ENCODE measurements at regions not wholly inside any gene's neighbourhood (a gene's known extent, or its start where the extent isn't known, plus 50 kb on each side); places are given as distances from the start of the nearest gene placed in this dataset.

GRCh38 chr7:42812779-42813178, 99.1 kb downstream of the C7orf25 start:
- no peak for DNase-seq
- no peak for TF ChIP-seq CTCF (IDR thresholded peaks at IDR 0.05)
- Histone ChIP-seq H3K9me3 (peaks cover 0 to 11% of the 10 kb centered on the region in 2 donors), H3K36me3 (no peaks in the 10 kb centered on the region), H3K4me1 (no peaks in the 10 kb centered on the region), H3K27me3 (no peaks in the 10 kb centered on the region), H3K4me3 (no peak overlapping the region), H3K27ac (no peak overlapping the region)
- ATAC-seq = no peak
- intact Hi-C loops (cut with DNase I) = no loop called here

- intact Hi-C loops (cut with DNase I) = no loop called here
- DNase-seq (no peak), ATAC-seq (no peak)
- Histone ChIP-seq H3K27me3 (no peaks in the 10 kb centered on the region), H3K4me3 (no peak overlapping the region), H3K9me3 (peaks cover 0 to 15% of the 10 kb centered on the region in 2 donors), H3K4me1 (no peaks in the 10 kb centered on the region), H3K27ac (no peak overlapping the region), H3K36me3 (no peaks in the 10 kb centered on the region)
- no peak for TF ChIP-seq CTCF (IDR thresholded peaks at IDR 0.05)
Observed at GRCh38 chr7:42805601-42806000, 106.3 kb downstream of the C7orf25 start.

GRCh38 chr7:42794673-42795072, 117.2 kb downstream of the C7orf25 start:
- no peaks in the 10 kb centered on the region for H3K9me3 ChIP-seq
- no peaks in the 10 kb centered on the region for H3K27me3 ChIP-seq
- no peak overlapping the region for H3K4me3 ChIP-seq
- ATAC-seq (no peak), DNase-seq (peak in 1 of 4 donors; percentile 55)
- intact Hi-C loops (cut with DNase I) = no loop called here
- no peaks in the 10 kb centered on the region for H3K36me3 ChIP-seq
- H3K27ac ChIP-seq = no peak overlapping the region
- TF ChIP-seq CTCF (IDR thresholded peaks at IDR 0.05) = no peak
- no peaks in the 10 kb centered on the region for H3K4me1 ChIP-seq

- intact Hi-C loops (cut with DNase I) = no loop called here
- Histone ChIP-seq H3K27me3 (no peaks in the 10 kb centered on the region), H3K9me3 (no peaks in the 10 kb centered on the region), H3K27ac (no peak overlapping the region), H3K4me3 (no peak overlapping the region), H3K4me1 (no peaks in the 10 kb centered on the region), H3K36me3 (no peaks in the 10 kb centered on the region)
- ATAC-seq (no peak), DNase-seq (no peak)
- TF ChIP-seq CTCF (IDR thresholded peaks at IDR 0.05) = no peak
Observed at GRCh38 chr7:42792841-42793240, 119.0 kb downstream of the C7orf25 start.

GRCh38 chr7:42790196-42790595, 121.7 kb downstream of the C7orf25 start:
- ATAC-seq (no peak), DNase-seq (no peak)
- no peaks in the 10 kb centered on the region for H3K36me3 ChIP-seq
- no peak for TF ChIP-seq CTCF (IDR thresholded peaks at IDR 0.05)
- H3K9me3 ChIP-seq = no peaks in the 10 kb centered on the region
- no peaks in the 10 kb centered on the region for H3K27me3 ChIP-seq
- intact Hi-C loops (cut with DNase I) = no loop called here
- H3K27ac ChIP-seq = no peak overlapping the region
- H3K4me3 ChIP-seq = no peak overlapping the region
- no peaks in the 10 kb centered on the region for H3K4me1 ChIP-seq
